GM12878 (cell line): ENCODE measurements at regions not wholly inside any gene's neighbourhood (a gene's known extent, or its start where the extent isn't known, plus 50 kb on each side); places are given as distances from the start of the nearest gene placed in this dataset.

ENCODE experiments used
- BHLHE40 ChIP-seq, 2 experiments: fragments of 450-650 bp in 1 of 2; IDR thresholded peaks; 2 replicates each; pipeline ENCODE4 v1.6.1; 2011 to 2017; ENCODE audit warnings: low read depth in 2 of 2, borderline replicate concordance in 1 of 2, improper control_type of control experiment in 1 of 2, low read length in 1 of 2, mild to moderate bottlenecking in 1 of 2
- CHD4 ChIP-seq: fragments of 200-600 bp; sonication (generic); IDR thresholded peaks from 2 replicates; pipeline ENCODE4 v1.6.1; 2016; ENCODE audit warnings: mild to moderate bottlenecking
- CREM ChIP-seq: IDR thresholded peaks from 2 replicates; pipeline ENCODE4 v1.6.1; 2014; ENCODE audit warnings: antibody characterized with exemption, low read depth
- CTCF ChIP-seq, 3 experiments: IDR thresholded peaks in 2 of 3; conservative IDR thresholded peaks in 1 of 3; 2 replicates each; pipeline ENCODE4 v1.5.1; 2011; ENCODE audit warnings: low read depth in 3 of 3, low read length in 3 of 3, mild to moderate bottlenecking in 3 of 3, control low read depth in 2 of 3, moderate library complexity in 2 of 3, inconsistent platforms in 1 of 3, mixed read lengths in 1 of 3; ENCODE audit not compliant: control insufficient read depth in 2 of 3, insufficient read depth in 1 of 3; ENCODE audit errors: extremely low read depth in 1 of 3
- MAX ChIP-seq: IDR thresholded peaks from 2 replicates; pipeline ENCODE4 v1.6.1; 2012; ENCODE audit warnings: low read depth, low read length, improper control_type of control experiment
- NFIC ChIP-seq: IDR thresholded peaks from 2 replicates; pipeline ENCODE4 v1.6.1; 2012; ENCODE audit warnings: low read depth, mild to moderate bottlenecking, inconsistent platforms, low read length, moderate library complexity
- NRF1 ChIP-seq: conservative IDR thresholded peaks from 2 replicates; pipeline ENCODE4 v1.6.1; 2011; ENCODE audit warnings: mild to moderate bottlenecking, low read depth, low read length, improper control_type of control experiment
- ZNF207 ChIP-seq: fragments of 450-650 bp; IDR thresholded peaks from 2 replicates; pipeline ENCODE4 v1.6.1; 2014; ENCODE audit warnings: antibody characterized with exemption, mild to moderate bottlenecking, borderline replicate concordance

- TF ChIP-seq MAX (no peak), ZNF207 (no peak), BHLHE40 (IDR thresholded peaks at IDR 0.05; ENCODE audit: borderline replicate concordance in 1 of 2, low read depth in 2 of 2, low read length in 1 of 2) (no peak), NRF1 (no peak), CTCF (IDR thresholded peaks at IDR 0.05 in 2 of 3, conservative IDR thresholded peaks at IDR 0.05 in 1 of 3; ENCODE audit: control insufficient read depth in 2 of 3, extremely low read depth in 1 of 3, insufficient read depth in 1 of 3, low read depth in 3 of 3, low read length in 3 of 3) (no peak), CREM (no peak), NFIC (no peak), CHD4 (no peak)
Measured at GRCh38 chr18:71797554-71797953, 746.6 kb downstream of the CBLN2 start.
